ENCODE measurements at regions not wholly inside any gene's neighbourhood (a gene's known extent, or its start where the extent isn't known, plus 50 kb on each side); places are given as distances from the start of the nearest gene placed in this dataset.

DNA sequence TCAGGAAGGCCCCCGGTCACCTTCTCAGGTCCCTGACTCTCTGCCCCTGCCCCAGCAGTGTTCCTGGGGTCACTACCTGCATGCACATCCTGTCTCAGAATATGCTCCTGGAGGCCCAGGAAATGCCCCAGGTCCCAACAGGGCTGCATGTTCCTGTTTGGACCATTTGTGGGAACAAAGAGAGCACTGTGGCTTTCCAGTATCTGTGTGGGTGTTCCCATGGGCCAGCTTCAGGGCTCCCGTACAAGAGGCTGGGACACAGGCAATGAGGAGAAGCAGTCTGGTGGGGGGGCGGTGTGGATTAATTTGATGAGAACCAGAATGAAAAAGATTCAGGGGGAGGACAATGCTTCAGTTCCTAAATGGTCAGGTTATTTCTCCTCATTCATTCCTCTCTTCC lies 61.5 kb upstream of the GGTLC1 start:
- H3K27me3 ChIP-seq = peaks cover 0 to 7% of the 10 kb centered on the region in 2 donors
- H3K4me3 ChIP-seq = no peak overlapping the region
- H3K27ac ChIP-seq = no peak overlapping the region
- DNase-seq = no peak
- H3K4me1 ChIP-seq = no peaks in the 10 kb centered on the region
- intact Hi-C loops (cut with DNase I; ENCODE audit: low total_unique reads) = no loop called here
- TF ChIP-seq, protein P1, sequence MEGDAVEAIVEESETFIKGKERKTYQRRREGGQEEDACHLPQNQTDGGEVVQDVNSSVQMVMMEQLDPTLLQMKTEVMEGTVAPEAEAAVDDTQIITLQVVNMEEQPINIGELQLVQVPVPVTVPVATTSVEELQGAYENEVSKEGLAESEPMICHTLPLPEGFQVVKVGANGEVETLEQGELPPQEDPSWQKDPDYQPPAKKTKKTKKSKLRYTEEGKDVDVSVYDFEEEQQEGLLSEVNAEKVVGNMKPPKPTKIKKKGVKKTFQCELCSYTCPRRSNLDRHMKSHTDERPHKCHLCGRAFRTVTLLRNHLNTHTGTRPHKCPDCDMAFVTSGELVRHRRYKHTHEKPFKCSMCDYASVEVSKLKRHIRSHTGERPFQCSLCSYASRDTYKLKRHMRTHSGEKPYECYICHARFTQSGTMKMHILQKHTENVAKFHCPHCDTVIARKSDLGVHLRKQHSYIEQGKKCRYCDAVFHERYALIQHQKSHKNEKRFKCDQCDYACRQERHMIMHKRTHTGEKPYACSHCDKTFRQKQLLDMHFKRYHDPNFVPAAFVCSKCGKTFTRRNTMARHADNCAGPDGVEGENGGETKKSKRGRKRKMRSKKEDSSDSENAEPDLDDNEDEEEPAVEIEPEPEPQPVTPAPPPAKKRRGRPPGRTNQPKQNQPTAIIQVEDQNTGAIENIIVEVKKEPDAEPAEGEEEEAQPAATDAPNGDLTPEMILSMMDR (IDR thresholded peaks at IDR 0.05) = no peak
- no peaks in the 10 kb centered on the region for H3K36me3 ChIP-seq
- no peaks in the 10 kb centered on the region for H3K9me3 ChIP-seq

GRCh38 chr20:24049081-24049480 lies 60.5 kb upstream of the GGTLC1 start:
- H3K27ac ChIP-seq = no peak overlapping the region
- H3K36me3 ChIP-seq = no peaks in the 10 kb centered on the region
- DNase-seq = no peak
- peaks cover 0 to 7% of the 10 kb centered on the region in 2 donors for H3K27me3 ChIP-seq
- H3K4me1 ChIP-seq = no peaks in the 10 kb centered on the region
- intact Hi-C loops (cut with DNase I; ENCODE audit: low total_unique reads) = no loop called here
- H3K9me3 ChIP-seq = no peaks in the 10 kb centered on the region
- TF ChIP-seq, protein P1 (IDR thresholded peaks at IDR 0.05) = no peak
- H3K4me3 ChIP-seq = no peak overlapping the region

DNA sequence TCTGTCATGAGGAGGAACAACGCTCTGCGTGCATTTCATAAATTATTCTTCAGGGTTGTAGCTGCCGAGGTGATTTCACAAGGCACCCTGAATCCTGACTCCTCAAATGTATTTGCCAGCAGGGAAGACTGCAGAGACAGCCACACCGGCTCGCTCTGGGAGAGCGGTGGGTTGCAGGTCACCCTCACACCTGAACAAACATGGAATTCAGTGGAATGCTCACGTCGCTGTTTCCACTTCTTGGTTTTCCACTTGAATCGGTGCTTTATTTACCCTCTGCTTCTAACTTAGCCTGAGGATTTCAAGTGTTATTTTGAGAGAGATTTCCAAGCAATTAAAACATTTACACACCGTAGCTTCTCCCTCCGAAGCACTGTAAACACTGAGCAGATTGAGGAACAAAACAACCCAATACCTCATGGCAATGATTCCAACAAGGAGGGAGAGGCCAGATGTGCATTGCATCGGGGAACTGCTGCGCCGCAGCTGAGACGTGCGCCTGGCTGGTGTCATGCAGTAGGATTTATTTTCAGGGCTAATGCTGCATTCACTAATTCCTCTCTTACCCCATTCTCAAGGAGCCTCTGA lies 59.5 kb upstream of the GGTLC1 start:
- TF ChIP-seq, protein P1 (IDR thresholded peaks at IDR 0.05) = no peak
- Histone ChIP-seq H3K27ac (no peak overlapping the region), H3K27me3 (peaks cover 0 to 10% of the 10 kb centered on the region in 2 donors), H3K36me3 (no peaks in the 10 kb centered on the region), H3K9me3 (no peaks in the 10 kb centered on the region), H3K4me3 (no peak overlapping the region), H3K4me1 (no peaks in the 10 kb centered on the region)
- no peak for DNase-seq
- intact Hi-C loops (cut with DNase I; ENCODE audit: low total_unique reads) = no loop called here

DNA sequence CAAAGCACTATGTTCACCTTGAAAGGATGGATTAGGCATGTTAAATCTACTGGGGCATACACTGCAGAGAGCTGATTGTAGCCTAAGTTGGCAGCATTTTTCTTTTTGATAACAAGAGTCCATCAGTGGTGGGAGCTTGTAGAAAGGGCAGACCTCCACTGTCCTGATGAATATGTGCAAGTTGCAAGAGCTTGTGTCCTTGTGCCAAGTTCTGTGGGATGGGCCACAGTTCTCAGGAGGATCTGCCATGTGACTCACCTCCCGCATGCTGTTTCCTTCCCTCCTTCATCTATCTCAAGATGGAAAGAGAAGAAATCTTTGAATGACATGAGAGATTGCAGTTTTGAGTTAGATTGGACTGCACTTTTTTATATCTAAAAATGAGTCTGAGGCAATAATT lies 58.3 kb upstream of the GGTLC1 start:
- H3K4me1 ChIP-seq = no peaks in the 10 kb centered on the region
- DNase-seq = no peak
- H3K9me3 ChIP-seq = no peaks in the 10 kb centered on the region
- peaks cover 0 to 10% of the 10 kb centered on the region in 2 donors for H3K27me3 ChIP-seq
- intact Hi-C loops (cut with DNase I; ENCODE audit: low total_unique reads) = no loop called here
- H3K36me3 ChIP-seq = no peaks in the 10 kb centered on the region
- no peak overlapping the region for H3K27ac ChIP-seq
- TF ChIP-seq, protein P1 (IDR thresholded peaks at IDR 0.05) = no peak
- no peak overlapping the region for H3K4me3 ChIP-seq

GRCh38 chr20:24045621-24046318 lies 57.2 kb upstream of the GGTLC1 start:
- Histone ChIP-seq H3K27me3 (peaks cover 0 to 10% of the 10 kb centered on the region in 2 donors), H3K4me3 (no peak overlapping the region), H3K9me3 (no peaks in the 10 kb centered on the region), H3K36me3 (no peaks in the 10 kb centered on the region), H3K4me1 (no peaks in the 10 kb centered on the region), H3K27ac (no peak overlapping the region)
- TF ChIP-seq, protein P1 (IDR thresholded peaks at IDR 0.05) = no peak
- DNase-seq = no peak
- intact Hi-C loops (cut with DNase I; ENCODE audit: low total_unique reads) = no loop called here
